HUES64 (cell line): ENCODE measurements at regions not wholly inside any gene's neighbourhood (a gene's known extent, or its start where the extent isn't known, plus 50 kb on each side); places are given as distances from the start of the nearest gene placed in this dataset.

ENCODE experiments used
- H3K27ac ChIP-seq: 2 replicates; pipeline ENCODE4 v1.7.0; 2013; ENCODE audit warnings: low read depth, low read length, inconsistent platforms
- H3K27me3 ChIP-seq: 2 replicates; pipeline ENCODE4 v1.6.1; 2013; ENCODE audit warnings: mild to moderate bottlenecking, low read length; ENCODE audit not compliant: insufficient read depth
- H3K36me3 ChIP-seq: 2 replicates; pipeline ENCODE4 v1.6.1; 2013; ENCODE audit warnings: mild to moderate bottlenecking, low read length; ENCODE audit not compliant: insufficient read depth
- H3K4me1 ChIP-seq: 2 replicates; pipeline ENCODE4 v1.6.1; 2013; ENCODE audit warnings: mild to moderate bottlenecking, low read length, moderate library complexity; ENCODE audit not compliant: insufficient read depth
- H3K4me3 ChIP-seq: 2 replicates; pipeline ENCODE4 v1.5.1; 2013; ENCODE audit warnings: mild to moderate bottlenecking, low read length, moderate library complexity
- H3K9ac ChIP-seq: 2 replicates; pipeline ENCODE4 v1.6.1; 2013; ENCODE audit warnings: mild to moderate bottlenecking, low read depth, low read length
- H3K9me3 ChIP-seq: 2 replicates; pipeline ENCODE4 v1.6.1; 2013; ENCODE audit warnings: low read depth, low read length; ENCODE audit not compliant: insufficient read depth
- WGBS: fragments of 150-250, 120-280 bp; methylation state at CpG from one replicate; pipeline ENCODE4 v1.1.7; 2013; ENCODE audit warnings: missing lambda C conversion rate; 5-methylcytosine and 5-hydroxymethylcytosine counted together

DNA sequence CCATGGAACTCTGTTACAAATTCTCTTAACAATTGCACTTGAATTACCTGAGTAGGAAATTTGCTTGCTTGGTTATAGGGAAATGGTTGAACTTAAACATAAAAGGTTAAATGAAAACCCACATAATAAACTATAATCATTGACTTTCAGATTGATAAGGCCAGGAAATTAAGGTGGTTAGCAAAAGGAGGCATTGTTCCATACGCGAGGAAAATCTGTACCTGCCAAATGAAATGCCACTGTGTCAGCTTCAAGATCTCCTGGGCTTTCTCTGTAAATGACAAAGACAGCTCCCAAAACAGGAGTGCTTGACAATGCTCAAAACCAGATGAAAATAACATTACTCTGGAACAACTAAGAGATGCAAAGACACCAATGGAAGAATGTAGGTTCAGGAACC lies 125.5 kb upstream of the KLF3 start:
- Histone ChIP-seq H3K9me3 (no peaks in the 10 kb centered on the region), H3K4me3 (no peak overlapping the region), H3K27ac (no peak overlapping the region), H3K36me3 (no peaks in the 10 kb centered on the region), H3K27me3 (peaks cover 12% of the 10 kb centered on the region; the same call in 1 of the 2 replicates), H3K9ac (no peak overlapping the region), H3K4me1 (no peaks in the 10 kb centered on the region)
- WGBS, result 96% methylated on average over 2 of the region's 2 CpGs

- 94% methylated on average over 4 of the region's 4 CpGs for WGBS
- H3K27me3 ChIP-seq, result peaks cover 19% of the 10 kb centered on the region
- no peak overlapping the region for H3K4me3 ChIP-seq
- H3K9ac ChIP-seq, result no peak overlapping the region
- H3K9me3 ChIP-seq, result no peaks in the 10 kb centered on the region
- no peaks in the 10 kb centered on the region for H3K4me1 ChIP-seq
- H3K36me3 ChIP-seq, result no peaks in the 10 kb centered on the region
- H3K27ac ChIP-seq, result no peak overlapping the region
Observed at GRCh38 chr4:38539501-38539900, 124.5 kb upstream of the KLF3 start.

GRCh38 chr4:38547052-38547451 lies 116.9 kb upstream of the KLF3 start:
- Histone ChIP-seq H3K4me1 (no peaks in the 10 kb centered on the region), H3K9ac (no peak overlapping the region), H3K36me3 (no peaks in the 10 kb centered on the region), H3K4me3 (no peak overlapping the region), H3K27ac (no peak overlapping the region), H3K27me3 (peaks cover 80% of the 10 kb centered on the region), H3K9me3 (no peaks in the 10 kb centered on the region)
- 52% methylated on average over 2 of the region's 2 CpGs for WGBS

GRCh38 chr4:38548256-38548655 lies 115.7 kb upstream of the KLF3 start:
- Histone ChIP-seq H3K9ac (no peak overlapping the region), H3K27ac (no peak overlapping the region), H3K9me3 (no peaks in the 10 kb centered on the region), H3K27me3 (peaks cover 69% of the 10 kb centered on the region), H3K4me3 (no peak overlapping the region), H3K4me1 (no peaks in the 10 kb centered on the region), H3K36me3 (no peaks in the 10 kb centered on the region)
- 71% methylated on average over 1 of the region's 3 CpGs for WGBS

GRCh38 chr4:38559374-38559773 lies 104.6 kb upstream of the KLF3 start:
- no peak overlapping the region for H3K27ac ChIP-seq
- H3K27me3 ChIP-seq, result no peaks in the 10 kb centered on the region
- H3K36me3 ChIP-seq, result no peaks in the 10 kb centered on the region
- no peak overlapping the region for H3K4me3 ChIP-seq
- H3K9me3 ChIP-seq, result no peaks in the 10 kb centered on the region
- 86% methylated on average over 6 of the region's 6 CpGs for WGBS
- no peak overlapping the region for H3K9ac ChIP-seq
- H3K4me1 ChIP-seq, result no peaks in the 10 kb centered on the region

DNA sequence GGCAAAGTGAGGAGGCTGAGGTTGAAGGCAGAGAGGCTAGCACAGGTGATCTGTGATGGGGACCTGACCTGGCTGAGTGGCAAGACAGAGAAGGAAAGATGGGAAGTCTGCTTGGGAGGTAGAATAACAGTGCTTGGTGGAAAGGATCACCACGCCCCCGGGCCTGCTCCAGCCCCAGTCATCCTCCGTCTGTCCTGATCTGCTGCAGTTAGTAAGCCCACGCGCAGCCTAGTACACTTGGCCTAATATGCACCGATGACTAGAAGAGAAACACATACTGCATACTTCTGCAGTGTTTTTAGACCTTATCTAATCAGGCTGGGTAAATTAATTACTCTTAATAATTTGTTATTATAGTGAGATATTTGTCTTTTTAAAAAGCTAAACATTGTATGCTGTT lies 103.7 kb upstream of the KLF3 start:
- H3K27me3 ChIP-seq, result no peaks in the 10 kb centered on the region
- H3K4me1 ChIP-seq, result no peaks in the 10 kb centered on the region
- no peaks in the 10 kb centered on the region for H3K9me3 ChIP-seq
- no peaks in the 10 kb centered on the region for H3K36me3 ChIP-seq
- H3K9ac ChIP-seq, result no peak overlapping the region
- no peak overlapping the region for H3K27ac ChIP-seq
- WGBS, result 96% methylated on average over 6 of the region's 6 CpGs
- H3K4me3 ChIP-seq, result no peak overlapping the region

DNA sequence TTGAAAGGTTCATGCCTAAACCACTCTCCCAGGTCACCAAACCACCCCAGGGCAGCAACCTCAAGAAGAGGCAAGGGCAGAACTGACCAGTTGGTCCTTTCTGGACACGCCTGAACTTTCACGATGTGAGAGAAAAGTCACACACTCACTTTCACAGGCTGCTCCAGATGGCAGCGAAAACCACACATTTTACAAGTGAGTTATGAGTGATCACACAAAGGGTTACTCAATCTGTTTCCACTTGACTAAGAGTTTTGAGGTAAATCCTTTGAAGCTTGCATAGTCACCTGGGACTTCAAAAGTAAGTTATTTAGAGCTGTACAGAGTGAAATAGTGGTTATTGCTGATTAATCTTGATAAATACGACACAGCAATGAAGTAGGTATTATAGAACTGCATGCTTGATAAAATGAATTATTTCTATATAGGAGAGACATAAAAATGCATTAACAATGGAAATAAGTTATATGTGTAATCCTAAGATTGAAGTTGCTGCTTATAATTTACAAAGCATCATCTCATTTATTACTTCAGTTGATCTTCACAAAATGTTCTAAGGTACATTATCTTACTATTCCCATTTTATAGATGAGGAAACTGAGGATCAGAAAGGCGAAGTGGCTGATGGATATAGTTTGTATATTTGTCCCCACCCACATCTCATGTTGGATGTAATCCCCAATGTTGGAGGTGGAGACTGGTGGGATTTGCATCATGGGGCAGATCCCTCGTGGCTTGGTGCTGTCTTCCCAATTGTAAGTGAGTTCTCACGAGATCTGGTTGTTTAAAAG lies 103.0 kb upstream of the KLF3 start:
- no peak overlapping the region for H3K4me3 ChIP-seq
- H3K27me3 ChIP-seq, result no peaks in the 10 kb centered on the region
- H3K9me3 ChIP-seq, result no peaks in the 10 kb centered on the region
- no peak overlapping the region for H3K27ac ChIP-seq
- H3K4me1 ChIP-seq, result no peaks in the 10 kb centered on the region
- 98% methylated on average over 4 of the region's 7 CpGs for WGBS
- no peaks in the 10 kb centered on the region for H3K36me3 ChIP-seq
- no peak overlapping the region for H3K9ac ChIP-seq

GRCh38 chr4:38562751-38563198 lies 101.2 kb upstream of the KLF3 start:
- no peaks in the 10 kb centered on the region for H3K9me3 ChIP-seq
- H3K4me1 ChIP-seq, result no peaks in the 10 kb centered on the region
- H3K9ac ChIP-seq, result no peak overlapping the region
- no peak overlapping the region for H3K4me3 ChIP-seq
- no peaks in the 10 kb centered on the region for H3K27me3 ChIP-seq
- H3K36me3 ChIP-seq, result no peaks in the 10 kb centered on the region
- WGBS, result 69% methylated on average over 3 of the region's 4 CpGs
- no peak overlapping the region for H3K27ac ChIP-seq

- Histone ChIP-seq H3K27ac (no peak overlapping the region), H3K9me3 (no peaks in the 10 kb centered on the region), H3K27me3 (no peaks in the 10 kb centered on the region), H3K9ac (no peak overlapping the region), H3K4me1 (no peaks in the 10 kb centered on the region), H3K4me3 (no peak overlapping the region), H3K36me3 (no peaks in the 10 kb centered on the region)
- 95% methylated on average over 8 of the region's 9 CpGs for WGBS
Observed at GRCh38 chr4:38563707-38564495, 100.1 kb upstream of the KLF3 start.

GRCh38 chr4:38565271-38566199 lies 98.5 kb upstream of the KLF3 start:
- no peak overlapping the region for H3K9ac ChIP-seq
- H3K9me3 ChIP-seq, result no peaks in the 10 kb centered on the region
- 94% methylated on average over 11 of the region's 12 CpGs for WGBS

More at GRCh38 chr4:38565271-38566199, 98.5 kb upstream of the KLF3 start:
- H3K27ac ChIP-seq, result no peak overlapping the region
- no peaks in the 10 kb centered on the region for H3K27me3 ChIP-seq
- H3K4me3 ChIP-seq, result no peak overlapping the region
- H3K4me1 ChIP-seq, result no peaks in the 10 kb centered on the region
- no peaks in the 10 kb centered on the region for H3K36me3 ChIP-seq
